Kidney capillary endothelial cell (primary cell): ENCODE measurements at regions not wholly inside any gene's neighbourhood (a gene's known extent, or its start where the extent isn't known, plus 50 kb on each side); places are given as distances from the start of the nearest gene placed in this dataset.

ENCODE experiments used
- DNase-seq: peaks from one replicate; pipeline ENCODE4 v3.0.0-alpha.2; 2018; ENCODE audit warnings: low spot score

DNA sequence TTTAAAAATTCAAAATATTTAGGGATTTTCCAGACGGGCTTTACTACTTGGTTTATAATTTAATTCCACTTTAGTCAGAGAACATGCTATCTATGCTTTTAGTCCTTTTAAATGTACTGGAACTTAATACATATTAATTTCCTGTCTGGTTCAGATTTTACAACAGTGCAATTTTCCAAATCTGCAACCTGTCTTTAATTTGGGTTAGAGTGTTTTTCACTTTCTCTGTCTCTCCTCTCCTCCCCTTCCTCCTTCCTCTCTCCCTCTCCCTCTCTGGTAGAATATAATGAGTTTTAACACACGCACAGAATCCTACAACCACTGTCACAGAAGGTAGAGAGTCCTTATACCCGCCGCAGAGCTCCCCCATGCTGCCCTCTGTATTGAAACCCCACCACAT, 950.7 kb downstream of the BRD1 start:
- DNase-seq: no peak

DNA sequence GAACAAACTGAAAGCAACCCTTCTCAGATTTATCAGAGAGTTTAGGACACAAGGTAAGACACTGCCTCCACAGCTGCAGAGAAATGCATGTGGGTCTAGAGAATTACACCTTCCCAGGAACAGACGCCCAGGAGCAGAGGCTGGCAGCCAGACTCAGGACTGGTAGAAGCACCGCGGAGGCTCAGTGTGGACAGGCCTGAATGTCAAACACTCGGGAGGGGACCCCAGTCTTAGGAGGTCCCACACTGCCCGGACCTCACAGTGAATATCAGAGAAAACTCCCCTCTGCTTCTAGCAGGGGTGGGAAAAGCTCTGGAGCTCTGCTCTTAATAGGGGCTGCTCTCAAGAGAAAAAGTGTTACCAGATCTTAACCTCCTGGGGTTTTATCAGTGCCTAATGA, 952.7 kb downstream of the BRD1 start:
- DNase-seq: no peak

DNA sequence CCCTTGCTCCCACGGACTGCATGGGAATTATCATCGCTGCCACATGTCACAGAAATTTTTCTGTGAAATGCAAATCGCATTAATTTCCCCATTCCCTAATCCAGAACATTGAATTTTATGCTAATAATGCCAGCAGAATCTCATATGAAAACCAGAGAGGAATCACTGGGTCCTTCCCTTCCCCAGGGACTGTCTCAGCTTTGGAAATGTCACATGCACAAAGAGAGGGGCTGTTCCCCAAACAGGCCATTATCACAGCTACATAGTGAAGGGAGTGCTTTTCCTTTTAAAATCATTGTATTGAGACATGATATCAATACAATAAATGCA, 954.5 kb downstream of the BRD1 start:
- no peak for DNase-seq

DNA sequence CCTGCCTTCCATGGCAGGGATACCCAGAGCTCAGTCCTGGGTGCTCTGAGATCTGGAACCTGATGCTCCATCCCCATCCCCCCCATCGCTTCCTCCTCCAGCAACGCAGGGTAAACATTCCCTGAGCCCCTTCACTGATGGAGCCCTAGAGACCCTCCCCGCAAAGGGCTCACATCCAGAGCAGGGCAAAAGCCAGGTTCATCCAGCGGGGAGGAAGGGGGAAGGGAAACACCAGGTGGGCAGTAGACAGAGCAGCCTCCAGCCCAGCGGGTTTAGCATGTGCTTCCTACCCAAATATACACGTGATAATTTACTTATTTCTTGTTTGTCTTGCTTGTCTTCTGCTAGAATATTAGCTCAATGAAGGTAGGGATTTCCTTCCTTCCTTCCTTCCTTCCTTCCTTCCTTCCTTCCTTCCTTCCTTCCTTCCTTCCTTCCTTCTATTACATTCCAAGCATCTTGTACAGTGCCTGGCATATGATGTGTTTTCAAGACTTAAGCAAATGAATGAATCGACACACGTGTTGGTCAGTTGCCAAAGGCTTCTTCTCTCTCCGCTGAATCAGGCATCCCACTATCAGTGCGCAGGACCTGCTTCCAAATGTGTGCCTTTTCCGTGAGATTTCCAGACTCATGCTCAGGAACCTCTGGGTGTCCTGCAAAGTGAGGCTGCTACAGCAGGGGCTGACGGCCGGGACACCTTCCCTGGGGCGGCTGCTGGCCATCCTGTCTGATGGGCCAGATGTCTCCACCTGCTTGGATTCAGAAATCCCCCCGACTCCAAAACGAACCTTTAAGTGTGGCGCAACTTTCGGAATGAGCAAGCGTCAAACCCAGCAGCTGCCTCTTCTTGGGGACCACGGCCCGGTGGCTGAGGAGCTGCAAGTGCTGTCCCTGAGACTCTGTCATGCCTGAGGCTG, 955.1 kb downstream of the BRD1 start:
- DNase-seq: no peak

DNA sequence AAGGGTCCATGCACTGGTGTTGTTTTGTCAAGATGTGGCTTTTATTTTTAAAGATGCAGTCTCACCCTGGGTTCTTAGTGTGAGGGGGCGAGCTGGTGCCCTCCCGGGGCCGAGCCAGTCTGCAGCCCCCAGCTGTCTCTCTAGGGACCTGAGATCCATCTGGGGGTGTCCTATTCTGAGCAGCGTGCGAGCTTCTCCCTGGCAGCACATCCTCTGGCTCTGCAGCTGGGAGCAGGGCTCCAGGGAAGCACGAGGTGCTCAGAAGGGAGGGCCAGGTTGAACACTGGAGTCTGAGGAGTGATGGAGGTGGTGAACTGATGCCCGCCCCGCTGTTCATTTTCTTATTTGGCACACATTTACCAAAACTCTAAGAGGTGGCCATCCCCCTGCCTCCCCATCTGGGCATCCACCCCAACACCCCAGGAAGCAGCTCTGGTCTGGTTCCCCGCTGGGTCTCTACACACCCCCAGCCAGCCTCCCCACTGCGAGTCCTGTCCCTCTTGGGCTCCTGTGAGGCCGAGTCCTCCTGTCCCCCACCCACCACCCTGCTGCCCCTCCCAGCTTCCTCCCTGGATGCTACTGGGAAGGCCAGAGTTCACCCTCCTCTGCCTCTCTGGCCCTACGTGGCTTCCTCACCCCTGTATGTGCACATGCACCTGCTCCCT, 956.4 kb downstream of the BRD1 start:
- DNase-seq: no peak

DNA sequence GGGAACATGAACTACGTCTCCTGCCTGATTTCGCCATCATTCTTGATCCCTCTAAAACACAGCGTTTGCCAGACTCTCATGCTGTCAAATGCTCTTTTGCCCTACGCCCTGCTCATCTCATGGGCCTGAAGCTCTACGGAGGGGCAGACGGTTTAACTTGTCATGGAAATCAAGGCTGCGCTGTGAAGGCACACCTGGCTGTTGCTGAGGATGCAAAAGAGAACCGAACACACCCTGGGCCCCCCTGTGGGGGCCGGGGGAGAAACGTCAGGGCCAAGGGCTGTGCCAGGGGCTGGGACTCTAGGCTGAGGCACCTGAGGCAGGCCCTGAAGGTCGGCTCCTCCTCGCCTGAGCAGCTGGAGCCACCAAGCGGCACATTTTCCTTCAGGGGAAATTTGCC, 957.2 kb downstream of the BRD1 start:
- DNase-seq: no peak

DNA sequence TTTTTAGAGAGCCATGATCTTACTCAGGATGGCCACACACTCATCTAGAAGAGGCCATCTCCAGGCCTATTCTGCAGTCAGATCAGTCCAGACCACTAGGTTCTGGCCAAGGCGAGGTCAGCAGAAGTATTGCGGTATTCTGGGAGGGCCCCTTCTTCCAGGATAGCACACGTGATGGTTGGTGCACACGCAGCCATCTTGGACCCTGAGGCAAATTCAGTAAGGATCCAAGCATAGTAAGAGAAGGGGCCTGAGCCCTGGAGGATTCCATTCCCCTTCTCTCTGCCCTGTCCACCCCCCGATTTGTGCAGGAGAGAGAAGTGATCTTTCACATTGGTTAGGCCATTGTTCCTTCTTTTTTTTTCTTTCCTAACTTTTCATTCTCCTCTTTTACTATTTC, 957.9 kb downstream of the BRD1 start:
- no peak for DNase-seq

DNA sequence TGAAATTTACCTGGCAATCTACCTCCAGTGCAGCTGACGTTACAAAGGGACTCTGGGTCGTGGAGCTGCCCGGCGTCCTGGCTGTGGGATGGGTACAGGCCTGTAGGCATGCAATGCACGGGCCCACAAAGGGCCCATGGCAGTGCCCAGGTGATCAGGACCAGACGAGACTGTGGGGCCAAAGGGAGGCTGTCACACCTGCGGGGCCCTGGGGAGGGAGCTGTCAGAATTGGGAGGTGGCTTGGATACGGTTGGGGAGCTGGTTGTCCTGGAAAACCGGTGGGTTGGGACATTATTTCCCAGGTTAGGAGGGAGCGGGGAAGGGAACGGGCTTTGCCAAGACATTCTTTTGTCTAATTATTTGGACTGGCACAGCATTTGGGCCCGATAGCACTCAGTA, 958.5 kb downstream of the BRD1 start:
- no peak for DNase-seq

DNA sequence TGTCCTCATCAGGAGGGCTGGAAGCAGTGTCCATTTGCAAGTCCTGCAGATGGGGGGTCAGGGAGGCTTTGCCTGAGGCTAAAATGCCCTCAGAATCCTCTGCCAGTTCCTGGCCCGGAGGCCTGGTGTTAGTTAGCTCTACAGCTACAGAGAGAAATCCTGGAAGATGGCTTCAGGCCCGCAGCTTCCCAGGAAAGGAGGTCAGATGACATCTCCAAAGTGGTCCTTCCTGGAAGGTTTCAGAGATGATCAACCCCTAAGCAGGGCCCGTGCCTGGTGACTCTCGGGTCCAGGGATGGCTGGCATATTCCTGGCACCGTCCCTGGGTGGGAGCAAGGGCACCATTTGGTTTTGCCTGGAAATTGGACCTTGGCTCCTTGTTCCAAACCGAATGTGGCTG, 959.1 kb downstream of the BRD1 start:
- no peak for DNase-seq

DNA sequence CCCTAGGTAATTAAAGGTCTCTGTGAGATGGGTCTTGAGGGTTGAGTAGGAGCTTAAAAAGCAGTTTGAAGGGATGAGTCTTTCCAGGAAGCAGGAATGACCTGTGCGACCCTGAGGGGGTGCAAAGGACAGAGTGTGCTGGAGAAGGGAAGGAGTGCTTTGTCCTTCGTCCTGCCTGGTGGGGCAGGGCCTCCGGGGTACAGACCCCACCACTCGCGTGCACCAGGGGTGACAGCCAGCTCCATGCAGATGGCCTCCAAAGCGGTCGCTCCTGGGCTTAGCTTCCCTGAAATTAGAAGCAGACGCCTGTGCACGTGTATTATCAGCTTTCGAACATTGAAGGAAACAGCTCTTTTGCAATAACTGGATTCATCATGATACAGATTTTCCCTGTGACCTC, 959.8 kb downstream of the BRD1 start:
- DNase-seq: no peak

DNA sequence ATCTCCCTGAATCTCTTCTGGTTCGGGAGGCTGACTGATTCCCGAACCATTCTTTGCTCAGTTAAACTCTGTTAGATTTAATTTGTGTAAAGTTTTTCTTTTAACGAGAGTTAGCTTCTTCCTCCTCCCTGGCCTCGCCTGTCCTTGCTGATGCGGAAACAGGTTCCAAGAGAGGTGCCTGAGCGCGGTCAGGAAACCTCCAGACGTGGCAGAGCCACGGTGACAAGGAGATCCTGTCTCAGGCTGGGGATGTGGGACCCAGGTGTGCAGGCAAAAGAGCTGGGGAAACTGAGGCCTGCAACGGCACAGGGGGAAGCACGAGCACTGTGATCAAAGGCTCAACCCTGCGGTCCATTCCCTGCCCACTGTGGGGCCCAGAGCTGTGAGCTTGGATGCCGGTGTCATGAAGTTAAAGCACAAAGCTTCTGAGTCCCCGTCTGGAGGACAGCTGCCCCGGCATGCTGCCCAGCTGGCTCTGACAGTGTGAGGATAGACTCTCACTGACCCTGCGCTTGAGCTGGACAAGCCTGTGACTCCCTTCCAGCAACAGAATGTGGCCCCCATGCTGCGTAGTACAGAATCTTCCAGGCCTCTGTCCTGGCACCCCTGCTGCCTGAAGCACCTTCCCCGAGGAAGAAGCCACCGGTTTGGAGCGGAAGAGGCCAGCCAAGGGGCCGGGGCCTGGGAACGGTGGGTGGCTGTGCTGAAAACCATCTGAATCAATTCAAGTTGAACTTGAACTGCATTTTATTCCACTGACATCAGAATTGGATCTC, 960.6 kb downstream of the BRD1 start:
- DNase-seq: no peak

DNA sequence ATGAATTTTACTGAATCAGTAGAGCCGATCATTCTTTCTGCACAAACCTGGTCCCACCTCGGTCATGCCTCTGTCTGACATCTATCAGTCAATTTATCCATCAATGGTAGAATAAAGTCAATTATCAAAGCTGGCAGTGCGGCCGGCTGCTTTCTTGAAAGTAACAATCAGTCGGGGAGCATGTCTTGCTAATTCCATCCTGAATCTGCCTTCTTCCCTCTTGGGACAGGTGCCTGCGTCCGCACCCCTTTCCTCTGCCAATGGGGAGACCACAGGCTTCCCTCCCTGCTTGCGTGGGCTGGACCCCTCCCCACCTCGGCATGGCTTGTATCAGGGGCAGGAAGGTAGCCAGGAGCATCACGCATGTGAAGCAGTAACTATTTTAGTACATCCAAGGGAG, 962.9 kb downstream of the BRD1 start:
- DNase-seq: no peak

DNA sequence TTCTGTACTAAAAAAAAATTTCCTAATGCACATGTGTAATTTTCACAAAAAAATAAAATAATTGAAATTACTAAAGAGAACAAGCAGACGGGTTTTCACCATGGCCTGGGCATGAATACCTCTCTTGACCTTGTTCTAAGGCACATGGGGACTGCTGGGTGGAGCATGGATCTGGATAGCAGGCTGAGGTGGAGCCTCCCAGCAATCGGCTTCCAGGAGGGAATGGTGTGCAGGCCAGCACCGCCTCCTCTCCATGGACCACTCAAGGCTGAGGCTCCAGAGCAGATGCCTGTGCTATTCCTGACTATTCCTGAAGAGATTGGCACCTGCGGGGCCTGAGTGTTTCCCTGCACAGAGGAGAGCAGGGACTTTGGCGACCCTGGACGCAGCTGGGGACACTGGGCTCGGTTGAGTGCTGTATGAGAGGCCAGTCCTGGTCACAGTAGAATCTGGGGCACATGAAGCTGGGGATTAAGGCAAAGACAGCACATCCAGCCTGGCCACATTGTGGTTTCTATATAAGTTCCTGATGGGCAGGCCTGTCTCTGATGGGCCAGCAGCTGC, 963.6 kb downstream of the BRD1 start:
- DNase-seq: no peak

DNA sequence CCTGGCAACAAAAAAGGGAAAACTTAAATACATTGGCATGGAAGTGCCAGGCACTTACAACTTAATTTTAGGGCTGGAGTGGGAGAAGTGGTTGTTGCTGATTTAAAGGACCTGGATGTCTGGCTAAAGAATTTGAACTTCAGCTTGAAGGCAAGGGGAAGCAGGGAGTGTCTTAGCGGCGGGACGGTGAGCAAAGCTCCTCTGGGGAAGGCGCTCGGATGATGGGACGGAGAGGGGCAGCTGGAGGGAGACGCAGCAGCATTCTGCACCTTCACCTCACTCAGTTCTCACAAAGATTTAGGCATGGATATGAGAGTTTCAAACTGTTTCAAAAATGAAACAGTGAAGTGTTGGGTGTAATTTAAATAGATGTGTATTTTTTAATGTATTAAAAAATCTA, 967.1 kb downstream of the BRD1 start:
- no peak for DNase-seq

DNA sequence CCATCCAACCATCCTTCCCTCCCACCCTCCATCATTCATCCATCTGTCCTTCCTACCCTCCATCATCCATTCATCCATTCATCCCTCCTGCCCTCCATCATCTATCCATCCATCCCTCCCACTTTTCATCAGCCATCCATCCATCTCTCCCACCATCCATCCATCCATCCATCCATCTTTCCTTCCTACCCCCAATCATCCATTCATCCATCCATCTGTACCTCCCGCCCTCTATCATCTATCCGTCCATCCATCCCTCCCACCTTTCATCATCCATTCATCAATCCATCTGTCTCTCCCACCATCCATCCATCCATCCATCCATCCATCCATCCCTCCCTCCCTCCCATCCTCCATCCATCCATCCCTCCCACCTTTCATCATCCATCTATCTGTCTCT, 968.8 kb downstream of the BRD1 start:
- DNase-seq: no peak

DNA sequence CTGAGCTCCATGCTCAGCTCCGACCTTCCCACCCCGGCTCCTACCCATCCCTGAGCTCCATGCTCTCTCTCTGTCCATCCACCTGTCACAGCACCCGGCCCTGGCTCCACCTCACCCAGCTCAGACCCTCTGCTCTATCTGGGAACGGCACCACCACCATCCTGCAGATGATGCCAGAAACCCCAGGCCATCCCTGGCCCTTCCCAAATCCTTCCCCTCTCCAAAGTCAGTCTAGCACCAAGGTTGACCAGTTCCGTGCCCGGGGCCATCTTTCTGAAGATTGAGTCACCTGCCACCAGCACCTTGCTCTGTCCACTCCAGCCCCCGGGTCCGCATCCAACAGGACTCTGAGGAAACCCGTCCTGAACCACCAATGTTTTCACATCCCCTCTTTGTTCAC, 969.6 kb downstream of the BRD1 start:
- DNase-seq: no peak

DNA sequence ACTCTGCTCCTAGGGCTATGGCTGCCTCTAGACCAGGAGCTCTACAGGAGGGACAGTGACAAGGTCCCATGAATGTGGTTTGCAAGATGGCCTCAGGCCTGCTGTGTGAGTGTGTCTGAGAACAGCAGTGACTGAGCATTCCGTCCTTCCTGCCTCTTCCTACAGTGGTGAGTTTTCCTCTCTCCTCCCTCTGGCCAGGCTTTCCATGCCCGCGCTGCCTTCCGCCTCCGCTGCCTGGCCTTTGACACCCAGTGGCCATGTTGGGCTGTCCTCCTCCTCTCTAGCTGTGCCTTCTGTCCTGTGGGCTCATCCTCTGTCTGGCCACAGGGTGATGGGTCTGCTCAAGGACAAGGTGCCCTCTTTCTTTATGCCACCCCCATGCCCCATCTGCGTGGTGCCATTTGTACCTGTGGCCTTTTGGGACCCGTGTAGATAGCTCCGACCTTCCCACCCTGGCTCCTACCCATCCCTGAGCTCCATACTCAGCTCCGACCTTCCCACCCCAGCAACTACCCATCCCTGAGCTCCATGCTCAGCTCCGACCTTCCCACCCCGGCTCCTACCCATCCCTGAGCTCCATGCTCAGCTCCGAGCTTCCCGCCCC, 970.4 kb downstream of the BRD1 start:
- DNase-seq: no peak

DNA sequence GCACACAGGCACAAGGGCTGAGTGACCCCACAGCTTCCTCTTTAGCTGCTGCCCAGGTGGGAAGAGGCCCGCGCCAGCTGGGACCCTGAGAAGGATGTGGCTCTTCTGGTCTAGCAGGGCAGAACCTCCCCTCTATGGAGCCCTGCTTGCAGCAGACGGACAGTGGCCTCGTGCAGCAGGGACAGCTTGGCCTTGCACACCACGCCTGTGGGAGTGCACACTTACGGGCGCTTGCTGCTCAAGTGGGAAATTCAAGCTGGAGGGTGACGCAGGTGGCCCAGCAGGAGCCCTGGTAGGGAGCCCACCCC, 971.4 kb downstream of the BRD1 start:
- no peak for DNase-seq

DNA sequence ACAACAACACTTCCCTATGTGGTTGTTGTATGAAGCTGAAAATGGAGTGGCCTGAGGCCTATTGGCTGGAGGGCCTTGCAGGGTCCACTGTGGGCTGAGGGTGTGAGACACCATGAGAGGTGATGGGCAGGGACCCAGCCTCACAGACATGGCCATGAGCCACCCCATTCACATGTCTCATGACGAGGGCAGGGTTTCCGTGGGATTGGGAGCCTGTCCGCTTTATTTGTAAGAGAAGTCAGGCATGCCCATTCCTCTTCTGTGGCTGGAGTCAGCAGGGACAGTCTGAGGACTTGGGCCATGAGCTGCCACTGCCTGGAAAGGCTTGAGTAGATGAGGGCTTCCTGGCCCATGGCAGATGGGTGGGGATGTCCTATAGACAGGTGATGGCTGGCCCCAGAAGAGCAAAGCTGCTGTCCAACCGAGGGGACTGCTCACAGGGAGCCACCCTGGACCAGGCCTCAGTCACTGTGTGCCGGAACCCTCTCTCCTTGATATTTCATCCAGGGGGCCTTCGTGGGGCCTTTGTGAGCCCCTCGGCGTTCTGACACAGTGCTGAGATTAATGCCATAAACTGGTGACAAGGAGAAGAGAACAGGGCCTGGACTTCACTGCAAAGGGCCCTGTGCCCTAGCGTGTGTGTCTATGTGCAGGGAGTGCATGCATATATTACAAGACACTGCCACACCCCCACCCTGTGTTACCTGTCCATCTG, 971.9 kb downstream of the BRD1 start:
- DNase-seq: no peak

DNA sequence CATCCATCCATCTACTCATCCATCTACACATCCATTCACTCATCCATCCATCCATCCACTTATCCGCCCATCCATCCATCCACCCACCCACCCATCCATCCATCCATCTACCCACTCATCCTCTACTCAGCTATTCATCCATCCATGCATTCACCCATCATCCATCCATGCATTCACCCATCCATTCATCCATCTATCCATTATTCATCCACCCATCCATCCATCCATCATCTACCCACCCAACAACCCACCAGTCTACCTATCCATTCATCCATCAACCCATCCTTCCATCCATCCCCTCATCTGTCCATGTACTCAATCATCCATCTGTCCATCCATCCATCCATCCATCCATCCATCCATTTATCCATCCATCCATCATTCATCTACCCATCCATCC, 972.7 kb downstream of the BRD1 start:
- DNase-seq: no peak

DNA sequence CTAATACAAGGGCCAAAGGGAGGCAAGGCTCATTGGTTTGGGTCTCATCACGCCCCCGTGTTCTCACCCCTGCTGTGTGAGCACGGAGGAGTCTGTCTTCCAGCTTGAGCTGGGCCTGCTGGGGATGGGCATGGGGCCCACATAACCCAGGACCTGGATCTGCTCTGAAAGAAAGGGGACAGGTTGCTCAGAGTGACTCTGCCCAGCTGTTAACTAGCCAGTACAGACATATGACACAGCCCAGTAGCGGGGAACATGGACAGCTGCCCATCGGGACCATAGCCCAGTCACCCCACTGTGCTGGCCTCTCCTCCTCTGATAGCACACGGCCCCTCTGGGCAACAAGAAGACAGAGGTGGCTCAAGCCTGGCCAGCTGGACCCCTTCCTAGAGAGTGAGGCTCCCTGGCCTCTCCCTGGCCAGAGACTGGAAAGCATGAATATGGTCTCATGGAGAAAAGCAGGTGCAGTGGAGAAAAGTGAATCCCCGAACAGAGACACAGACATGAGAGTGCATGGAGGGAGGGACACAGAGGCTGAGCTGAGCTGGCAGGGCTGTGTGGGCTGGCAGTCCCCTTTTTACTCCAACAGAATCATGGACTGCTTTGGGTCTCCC, 973.9 kb downstream of the BRD1 start:
- DNase-seq: no peak
